CD4-positive, alpha-beta T cell treated with Interleukin-17A for 1 hour (primary cell): ENCODE measurements at regions not wholly inside any gene's neighbourhood (a gene's known extent, or its start where the extent isn't known, plus 50 kb on each side); places are given as distances from the start of the nearest gene placed in this dataset.

ENCODE experiments used
- DNase-seq: peaks from one replicate; pipeline ENCODE4 v3.0.0-alpha.2; 2020

GRCh38 chr4:10201381-10202223 lies 85.0 kb upstream of the WDR1 start:
- DNase-seq, result no peak

GRCh38 chr4:10200869-10201268 lies 84.3 kb upstream of the WDR1 start:
- no peak for DNase-seq

GRCh38 chr4:10198365-10198764 lies 81.8 kb upstream of the WDR1 start:
- DNase-seq, result no peak

- no peak for DNase-seq
These were observed 81.4 kb upstream of the WDR1 start for GRCh38 chr4:10197952-10198351.

GRCh38 chr4:10196191-10196590 lies 79.6 kb upstream of the WDR1 start:
- DNase-seq, result no peak

GRCh38 chr4:10192331-10192730 lies 75.7 kb upstream of the WDR1 start:
- no peak for DNase-seq

GRCh38 chr4:10188400-10189004 lies 71.9 kb upstream of the WDR1 start:
- no peak for DNase-seq

- no peak for DNase-seq
These were observed 69.9 kb upstream of the WDR1 start for GRCh38 chr4:10186228-10187214.

GRCh38 chr4:10185518-10186227 lies 69.1 kb upstream of the WDR1 start:
- DNase-seq, result no peak

- DNase-seq, result no peak
These were observed 67.9 kb upstream of the WDR1 start for GRCh38 chr4:10184501-10184938.

- no peak for DNase-seq
These were observed 67.4 kb upstream of the WDR1 start for GRCh38 chr4:10184041-10184440.

- no peak for DNase-seq
These were observed 66.9 kb upstream of the WDR1 start for GRCh38 chr4:10183462-10183861.

GRCh38 chr4:10182446-10183424 lies 66.1 kb upstream of the WDR1 start:
- DNase-seq, result no peak

GRCh38 chr4:10181745-10182445 lies 65.3 kb upstream of the WDR1 start:
- DNase-seq, result no peak

GRCh38 chr4:10180927-10181744 lies 64.5 kb upstream of the WDR1 start:
- peak; percentile 15 for DNase-seq

- no peak for DNase-seq
These were observed 64.0 kb upstream of the WDR1 start for GRCh38 chr4:10180603-10180926.

GRCh38 chr4:10179957-10180602 lies 63.5 kb upstream of the WDR1 start:
- no peak for DNase-seq

- DNase-seq, result no peak
These were observed 62.2 kb upstream of the WDR1 start for GRCh38 chr4:10178763-10179162.

- DNase-seq, result no peak
These were observed 59.0 kb upstream of the WDR1 start for GRCh38 chr4:10175626-10176025.
